ENCODE measurements at regions not wholly inside any gene's neighbourhood (a gene's known extent, or its start where the extent isn't known, plus 50 kb on each side); places are given as distances from the start of the nearest gene placed in this dataset.

DNA sequence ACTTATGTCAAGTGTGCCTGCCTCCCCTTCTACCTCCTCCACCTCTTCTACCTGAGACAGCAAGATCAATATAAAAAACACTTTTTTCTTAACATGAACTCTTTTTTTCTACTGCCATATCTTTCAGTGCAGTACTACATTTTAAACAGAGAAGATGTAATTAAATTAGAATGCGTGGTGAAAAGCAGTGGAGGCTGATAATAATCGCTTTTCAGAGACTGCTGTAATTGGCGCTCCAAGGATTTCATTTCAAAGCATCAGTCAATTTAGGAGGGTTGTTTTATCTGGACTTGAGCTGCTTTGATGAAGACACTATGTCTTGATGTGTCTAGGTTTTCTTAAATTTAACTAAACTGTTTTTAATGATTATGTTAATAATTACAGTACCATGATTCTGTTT lies 85.3 kb upstream of the CRBN start:
- no peaks in the 10 kb centered on the region for H3K36me3 ChIP-seq (replicated peaks in 1 of 2; ENCODE audit: control extremely low read depth in 1 of 2, control insufficient read depth in 1 of 2, extremely low read depth in 1 of 2, insufficient read depth in 2 of 2, low read length in 1 of 2)
- no CpG with 5 or more reads among the region's 3 CpGs for WGBS (ENCODE audit: insufficient coverage)
- ChIA-PET POLR2A (no interaction called here), CTCF (no interaction called here)
- no peak overlapping the region for H3K27ac ChIP-seq (ENCODE audit: low read length in 2 of 2)
- no peak overlapping the region for H3K4me2 ChIP-seq (replicated peaks; ENCODE audit: low read depth, low read length, poor library complexity, severe bottlenecking)
- no peak for ATAC-seq (ENCODE audit: low read depth)
- Mint-ChIP-seq H3K4me1 (no peaks in the 10 kb centered on the region), H3K27ac (no peak overlapping the region), H3K9me3 (ENCODE audit: insufficient read depth) (no peaks in the 10 kb centered on the region), H3K27me3 (peaks cover 5% of the 10 kb centered on the region), H3K4me3 (no peak overlapping the region)
- H4K20me1 ChIP-seq (ENCODE audit: control insufficient read depth, insufficient read depth, low read length, poor library complexity, severe bottlenecking): no peaks in the 10 kb centered on the region
- DNase-seq: no peak
- TF ChIP-seq, protein P1, sequence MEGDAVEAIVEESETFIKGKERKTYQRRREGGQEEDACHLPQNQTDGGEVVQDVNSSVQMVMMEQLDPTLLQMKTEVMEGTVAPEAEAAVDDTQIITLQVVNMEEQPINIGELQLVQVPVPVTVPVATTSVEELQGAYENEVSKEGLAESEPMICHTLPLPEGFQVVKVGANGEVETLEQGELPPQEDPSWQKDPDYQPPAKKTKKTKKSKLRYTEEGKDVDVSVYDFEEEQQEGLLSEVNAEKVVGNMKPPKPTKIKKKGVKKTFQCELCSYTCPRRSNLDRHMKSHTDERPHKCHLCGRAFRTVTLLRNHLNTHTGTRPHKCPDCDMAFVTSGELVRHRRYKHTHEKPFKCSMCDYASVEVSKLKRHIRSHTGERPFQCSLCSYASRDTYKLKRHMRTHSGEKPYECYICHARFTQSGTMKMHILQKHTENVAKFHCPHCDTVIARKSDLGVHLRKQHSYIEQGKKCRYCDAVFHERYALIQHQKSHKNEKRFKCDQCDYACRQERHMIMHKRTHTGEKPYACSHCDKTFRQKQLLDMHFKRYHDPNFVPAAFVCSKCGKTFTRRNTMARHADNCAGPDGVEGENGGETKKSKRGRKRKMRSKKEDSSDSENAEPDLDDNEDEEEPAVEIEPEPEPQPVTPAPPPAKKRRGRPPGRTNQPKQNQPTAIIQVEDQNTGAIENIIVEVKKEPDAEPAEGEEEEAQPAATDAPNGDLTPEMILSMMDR (IDR thresholded peaks at IDR 0.05): no peak
- TF ChIP-seq EZH2 (IDR thresholded peaks at IDR 0.05; ENCODE audit: borderline replicate concordance, insufficient read depth, low read depth, low read length, poor library complexity, severe bottlenecking): no peak
- H3K9me3 ChIP-seq (ENCODE audit: control extremely low read depth in 1 of 3, control insufficient read depth in 2 of 3, insufficient read depth in 1 of 3, low read length in 2 of 3): no peaks in the 10 kb centered on the region
- no peak overlapping the region for H3K4me3 ChIP-seq (ENCODE audit: control extremely low read depth in 1 of 5, extremely low read depth in 1 of 5, insufficient read depth in 1 of 5, low read depth in 2 of 5, low read length in 4 of 5)
- no peak overlapping the region for H3K9ac ChIP-seq (ENCODE audit: low read length)
- H3K27me3 ChIP-seq (replicated peaks in 1 of 4; ENCODE audit: control extremely low read depth in 1 of 4, control insufficient read depth in 3 of 4, insufficient read depth in 4 of 4, low read length in 3 of 4): peaks cover 0 to 8% (median 0%) of the 10 kb centered on the region in 4 experiments
- H2AFZ ChIP-seq (ENCODE audit: insufficient read depth, low read depth, low read length, poor library complexity, severe bottlenecking): no peak overlapping the region
- no peaks in the 10 kb centered on the region for H3K4me1 ChIP-seq (ENCODE audit: control insufficient read depth in 2 of 2, insufficient read depth in 2 of 2, low read length in 2 of 2)
- intact Hi-C loops (cut with micrococcal nuclease): no loop called here
- no peaks in the 10 kb centered on the region for H3K79me2 ChIP-seq (ENCODE audit: control insufficient read depth, insufficient read depth, low read length)

DNA sequence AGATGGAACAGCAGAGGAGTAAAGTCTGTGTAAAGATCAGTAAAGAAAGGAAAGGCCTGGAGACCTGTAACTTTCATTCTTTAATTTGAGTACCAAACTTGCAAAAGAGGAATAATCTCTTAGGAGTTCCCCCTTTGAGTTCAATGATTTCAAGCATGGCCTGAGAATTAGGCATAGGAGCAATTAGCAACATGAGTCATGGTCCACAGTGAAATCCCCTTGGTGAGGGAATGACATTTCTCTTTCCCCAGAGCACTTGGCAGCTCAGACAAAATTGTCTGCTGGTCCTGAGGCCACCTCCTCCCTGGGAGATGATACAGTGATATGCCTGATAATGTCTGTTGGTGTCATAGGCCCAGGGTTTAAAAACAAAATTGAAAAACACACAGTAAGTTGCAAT lies 81.4 kb upstream of the CRBN start:
- Histone ChIP-seq H3K4me3 (ENCODE audit: control extremely low read depth in 1 of 5, extremely low read depth in 1 of 5, insufficient read depth in 1 of 5, low read depth in 2 of 5, low read length in 4 of 5) (no peak overlapping the region), H2AFZ (ENCODE audit: insufficient read depth, low read depth, low read length, poor library complexity, severe bottlenecking) (no peak overlapping the region), H3K36me3 (replicated peaks in 1 of 2; ENCODE audit: control extremely low read depth in 1 of 2, control insufficient read depth in 1 of 2, extremely low read depth in 1 of 2, insufficient read depth in 2 of 2, low read length in 1 of 2) (no peaks in the 10 kb centered on the region), H3K79me2 (ENCODE audit: control insufficient read depth, insufficient read depth, low read length) (no peaks in the 10 kb centered on the region), H3K9me3 (ENCODE audit: control extremely low read depth in 1 of 3, control insufficient read depth in 2 of 3, insufficient read depth in 1 of 3, low read length in 2 of 3) (no peaks in the 10 kb centered on the region), H4K20me1 (ENCODE audit: control insufficient read depth, insufficient read depth, low read length, poor library complexity, severe bottlenecking) (no peaks in the 10 kb centered on the region), H3K4me2 (replicated peaks; ENCODE audit: low read depth, low read length, poor library complexity, severe bottlenecking) (no peak overlapping the region), H3K27ac (ENCODE audit: low read length in 2 of 2) (no peak overlapping the region), H3K9ac (ENCODE audit: low read length) (no peak overlapping the region), H3K27me3 (replicated peaks in 1 of 4; ENCODE audit: control extremely low read depth in 1 of 4, control insufficient read depth in 3 of 4, insufficient read depth in 4 of 4, low read length in 3 of 4) (no peaks in the 10 kb centered on the region), H3K4me1 (ENCODE audit: control insufficient read depth in 2 of 2, insufficient read depth in 2 of 2, low read length in 2 of 2) (no peaks in the 10 kb centered on the region)
- no peak for DNase-seq
- Mint-ChIP-seq H3K9me3 (ENCODE audit: insufficient read depth) (no peaks in the 10 kb centered on the region), H3K4me3 (no peak overlapping the region), H3K27me3 (no peaks in the 10 kb centered on the region), H3K27ac (no peak overlapping the region), H3K4me1 (no peaks in the 10 kb centered on the region)
- intact Hi-C loops (cut with micrococcal nuclease): no loop called here
- no peak for ATAC-seq (ENCODE audit: low read depth)
- TF ChIP-seq EZH2 (IDR thresholded peaks at IDR 0.05; ENCODE audit: borderline replicate concordance, insufficient read depth, low read depth, low read length, poor library complexity, severe bottlenecking): no peak
- ChIA-PET POLR2A (no interaction called here), CTCF (no interaction called here)

Measured in B cell (primary cell).